ENCODE measurements at regions not wholly inside any gene's neighbourhood (a gene's known extent, or its start where the extent isn't known, plus 50 kb on each side); places are given as distances from the start of the nearest gene placed in this dataset.

DNA sequence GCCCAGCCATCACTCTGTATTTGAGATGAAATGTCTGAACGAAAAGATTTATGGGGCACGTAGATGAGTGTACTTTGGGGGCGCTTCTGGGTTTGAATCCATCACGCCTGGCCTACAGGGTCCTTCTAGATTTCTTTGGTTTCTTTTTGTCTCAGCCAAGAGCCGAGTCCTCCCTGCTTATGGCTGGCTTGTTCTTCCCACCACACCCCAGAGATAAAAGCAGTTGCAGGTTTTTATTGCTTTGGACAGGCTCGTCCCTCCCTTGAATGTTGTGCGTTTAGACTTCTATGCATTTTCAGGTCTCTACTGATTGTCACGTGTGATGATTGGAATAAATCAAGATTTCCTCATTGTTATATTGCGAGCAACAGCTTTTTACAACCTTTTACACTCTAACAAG, 104.8 kb upstream of the CHRNA7 start:
- no peak for DNase-seq

DNA sequence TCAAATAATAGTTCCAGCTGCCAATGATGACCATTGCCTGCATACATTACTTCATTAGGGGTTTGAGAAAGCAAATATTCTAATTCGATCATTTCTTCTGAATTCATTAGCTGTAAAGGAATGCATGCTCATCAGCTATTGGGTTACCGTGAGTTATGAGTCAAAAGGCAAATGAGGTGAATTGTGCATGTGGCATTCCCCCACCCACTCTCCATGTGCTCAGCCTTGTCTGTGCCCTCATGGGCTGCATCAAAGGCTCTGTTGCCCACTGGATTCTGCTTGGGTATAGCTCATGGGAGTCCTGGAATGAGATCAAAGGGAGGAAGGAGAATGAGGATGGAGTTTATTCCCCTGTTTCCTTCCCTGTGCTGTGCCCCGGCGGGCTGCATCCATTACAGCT, 99.3 kb upstream of the CHRNA7 start:
- DNase-seq, result no peak

DNA sequence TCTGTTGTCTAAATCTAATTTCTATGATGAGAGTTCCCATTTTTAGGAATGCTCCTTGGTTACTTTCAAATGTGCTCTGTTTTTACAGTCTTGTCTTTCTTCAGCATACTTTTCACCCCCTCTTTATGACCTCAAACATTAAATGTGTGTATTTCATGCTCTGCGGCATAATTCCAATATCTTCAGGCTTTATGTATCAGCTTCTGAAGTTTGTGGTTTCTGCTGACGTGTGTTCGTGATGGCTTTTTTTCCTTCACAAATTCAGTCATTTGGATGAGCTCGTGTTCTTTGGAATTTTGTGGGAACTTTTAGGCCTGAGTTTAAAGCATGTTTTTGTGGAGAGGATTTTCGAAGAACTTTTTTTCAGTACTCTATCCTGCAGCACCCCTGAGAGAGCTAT, 97.7 kb upstream of the CHRNA7 start:
- no peak for DNase-seq

DNA sequence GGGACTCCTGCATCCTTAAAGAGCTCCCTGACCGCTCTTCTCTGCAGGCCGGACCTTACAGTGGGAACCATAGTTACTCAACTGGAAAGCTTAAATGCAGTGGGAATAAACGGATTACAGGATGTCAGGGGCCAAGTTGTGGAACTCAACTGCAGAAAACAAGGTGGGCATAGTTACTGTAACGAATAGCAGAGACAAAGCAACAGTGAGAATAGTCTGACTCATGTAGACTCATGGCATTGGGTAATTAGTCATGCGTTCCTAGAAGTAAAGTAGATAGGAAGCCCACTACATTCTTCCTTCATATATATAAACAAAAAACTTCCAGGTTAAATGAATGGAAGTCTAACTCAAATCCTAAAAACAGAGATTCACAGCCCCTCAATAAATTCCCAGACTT, 95.5 kb upstream of the CHRNA7 start:
- DNase-seq, result no peak

DNA sequence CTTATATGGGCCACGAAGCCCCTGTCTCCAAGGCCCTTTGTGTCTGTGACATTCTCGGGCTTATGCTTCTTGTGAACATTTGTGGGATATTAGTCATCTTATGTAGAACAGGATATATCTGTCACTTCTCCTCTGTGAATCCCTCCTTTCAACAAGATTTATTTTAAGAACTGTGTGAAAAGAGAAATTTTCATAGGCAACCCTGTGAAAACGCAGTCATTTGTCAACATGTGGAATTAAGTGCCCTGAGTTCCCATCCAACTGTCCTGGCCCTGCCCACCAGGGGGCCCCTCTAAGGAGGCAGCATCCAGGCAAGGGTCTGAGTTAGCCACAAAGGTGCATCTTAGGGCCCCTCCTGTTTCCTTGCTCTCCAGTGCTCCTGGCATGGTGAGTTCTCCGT, 76.8 kb upstream of the CHRNA7 start:
- no peak for DNase-seq

DNA sequence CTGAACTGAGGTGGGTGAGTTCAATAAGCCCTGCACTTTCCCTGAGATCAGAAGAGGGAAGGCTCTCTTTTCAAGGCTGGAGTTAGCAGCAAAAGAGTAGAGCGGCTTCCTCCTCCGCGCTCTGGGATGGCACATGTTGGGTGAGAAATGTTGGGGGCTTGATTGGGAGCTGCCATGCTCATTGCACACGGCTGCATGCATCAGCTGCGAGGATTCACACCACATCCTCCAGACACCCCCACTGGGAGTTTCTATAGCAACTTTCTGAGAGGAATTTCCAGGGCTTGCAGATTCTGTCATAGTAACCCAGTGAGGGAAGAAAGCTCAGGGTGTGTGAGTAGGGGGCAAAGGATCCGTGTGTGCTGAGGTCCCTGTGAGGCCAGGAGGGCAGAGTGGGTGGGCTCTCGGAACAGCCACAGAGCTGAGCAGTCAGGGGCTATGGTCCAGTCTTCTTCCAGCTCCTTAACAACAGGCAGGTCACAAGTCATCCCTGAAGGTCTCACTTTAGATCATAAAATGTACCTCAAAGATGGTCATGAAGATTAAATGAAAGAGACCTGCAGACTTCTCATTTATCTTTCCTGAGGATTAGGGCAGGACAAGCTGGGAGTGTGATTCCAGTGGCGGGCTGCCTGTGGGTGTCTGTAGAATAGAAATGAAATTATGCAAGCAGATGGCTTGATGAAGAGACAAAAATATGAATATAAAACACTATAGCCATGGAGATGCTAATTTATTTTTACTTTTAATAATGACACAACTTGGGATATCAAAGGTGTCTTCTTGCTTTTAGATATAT, 75.7 kb upstream of the CHRNA7 start:
- DNase-seq, result no peak

DNA sequence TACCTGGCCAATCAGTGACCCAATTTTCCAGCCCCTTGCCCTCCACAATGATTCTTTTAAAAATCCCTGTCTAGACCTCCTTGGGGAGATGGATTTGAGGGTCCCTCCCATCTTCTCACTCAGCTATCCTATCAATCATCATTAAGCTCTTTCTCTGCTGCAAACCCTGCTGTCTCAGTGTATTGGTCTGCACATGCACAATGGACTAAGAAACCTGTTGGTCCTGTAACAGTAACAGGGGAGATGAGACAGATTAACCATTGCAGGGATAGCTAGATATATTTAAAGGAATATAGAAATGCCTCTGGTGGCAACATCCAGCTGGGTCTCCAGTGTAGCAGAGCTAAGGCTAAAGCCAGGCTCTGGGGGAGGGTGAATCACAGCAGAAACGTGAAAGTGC, 74.6 kb upstream of the CHRNA7 start:
- no peak for DNase-seq

DNA sequence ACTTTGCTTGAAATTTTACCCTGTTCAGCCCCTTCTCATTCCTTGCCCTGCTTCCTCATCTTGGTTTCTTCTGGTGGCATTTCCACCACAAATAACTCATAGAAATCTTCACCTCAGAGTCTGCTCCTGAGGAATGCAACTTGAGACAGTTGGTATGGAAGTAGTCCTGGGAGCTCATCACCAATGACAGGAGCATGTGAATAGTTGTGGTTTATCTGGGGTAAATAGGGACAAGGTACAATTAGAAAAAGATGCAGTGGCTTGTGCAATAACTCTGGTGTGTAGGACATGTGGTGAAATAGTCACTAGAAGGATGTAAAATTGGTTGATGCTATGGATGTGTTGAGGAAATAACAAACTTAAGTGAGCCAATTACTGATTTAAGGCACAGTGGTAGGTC, 72.7 kb upstream of the CHRNA7 start:
- DNase-seq, result no peak

DNA sequence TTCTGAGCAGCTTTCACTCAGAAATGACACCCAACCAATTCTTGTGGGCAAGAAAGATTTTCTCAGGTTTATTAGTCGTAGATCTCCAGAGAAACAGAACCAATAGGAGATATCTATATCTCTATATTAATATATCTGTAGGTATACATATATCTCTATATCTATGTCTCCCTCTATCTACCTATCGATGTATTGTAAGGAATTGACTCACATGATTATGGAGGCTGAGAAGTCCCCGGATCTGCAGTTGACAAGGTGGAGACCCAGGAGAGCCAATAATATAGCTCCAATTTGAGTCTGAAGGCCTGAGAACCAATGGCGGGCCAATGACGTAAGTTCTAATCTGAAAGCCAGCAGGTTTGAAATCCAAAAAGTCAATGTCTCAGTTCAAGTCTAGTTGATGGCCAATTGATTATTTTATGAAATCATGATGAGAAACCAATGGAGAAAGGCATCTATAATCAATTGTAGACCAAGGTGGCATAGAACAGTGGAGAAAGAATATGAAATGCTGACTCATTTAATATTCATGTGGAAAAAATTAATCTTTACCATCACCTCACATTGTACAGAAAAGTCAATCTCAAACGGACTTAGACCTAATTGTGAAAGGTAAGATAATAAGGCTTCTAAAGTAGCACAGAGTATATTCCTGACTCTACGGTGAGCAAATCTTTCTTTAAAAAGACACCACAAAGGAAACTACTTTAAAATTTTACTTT, 65.6 kb upstream of the CHRNA7 start:
- DNase-seq, result no peak

DNA sequence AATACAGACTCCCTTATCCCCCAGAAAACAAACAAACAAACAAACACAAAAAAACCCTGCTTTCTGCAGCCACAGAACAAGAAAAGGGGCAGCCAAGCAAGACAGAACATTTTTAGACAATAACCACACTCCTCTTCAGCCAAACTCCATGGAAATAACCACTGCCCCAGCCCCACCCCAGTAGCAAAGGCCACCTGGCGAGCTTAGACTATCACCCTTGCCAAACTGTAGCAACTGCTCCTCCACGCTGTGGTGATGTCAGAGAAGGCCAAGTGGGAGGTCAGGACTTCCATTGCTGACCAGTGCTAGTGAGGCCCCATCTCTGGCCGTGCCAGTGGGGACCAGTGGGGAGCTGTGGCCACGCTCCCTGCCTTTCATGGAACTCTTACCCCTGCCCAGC, 60.3 kb upstream of the CHRNA7 start:
- no peak for DNase-seq

DNA sequence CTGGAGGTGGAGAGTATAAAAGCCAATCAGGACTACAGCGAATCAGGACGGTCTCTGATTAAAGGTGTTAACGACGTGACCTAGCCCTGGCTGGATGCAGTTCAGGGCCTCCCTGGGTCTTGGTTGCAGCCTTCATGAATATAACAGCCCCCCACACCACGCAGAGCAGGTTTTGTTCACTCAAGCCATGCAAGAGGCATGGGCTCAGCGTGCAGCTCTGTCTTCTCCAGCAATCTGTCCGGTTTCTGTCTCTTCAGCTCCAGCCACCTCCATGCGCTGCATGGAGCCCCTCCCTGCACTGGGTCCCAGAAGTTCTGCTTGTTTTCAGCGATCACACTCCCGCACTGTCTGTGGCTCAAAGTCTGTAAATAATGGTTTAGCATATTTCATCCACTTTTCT, 57.1 kb upstream of the CHRNA7 start:
- DNase-seq, result no peak

DNA sequence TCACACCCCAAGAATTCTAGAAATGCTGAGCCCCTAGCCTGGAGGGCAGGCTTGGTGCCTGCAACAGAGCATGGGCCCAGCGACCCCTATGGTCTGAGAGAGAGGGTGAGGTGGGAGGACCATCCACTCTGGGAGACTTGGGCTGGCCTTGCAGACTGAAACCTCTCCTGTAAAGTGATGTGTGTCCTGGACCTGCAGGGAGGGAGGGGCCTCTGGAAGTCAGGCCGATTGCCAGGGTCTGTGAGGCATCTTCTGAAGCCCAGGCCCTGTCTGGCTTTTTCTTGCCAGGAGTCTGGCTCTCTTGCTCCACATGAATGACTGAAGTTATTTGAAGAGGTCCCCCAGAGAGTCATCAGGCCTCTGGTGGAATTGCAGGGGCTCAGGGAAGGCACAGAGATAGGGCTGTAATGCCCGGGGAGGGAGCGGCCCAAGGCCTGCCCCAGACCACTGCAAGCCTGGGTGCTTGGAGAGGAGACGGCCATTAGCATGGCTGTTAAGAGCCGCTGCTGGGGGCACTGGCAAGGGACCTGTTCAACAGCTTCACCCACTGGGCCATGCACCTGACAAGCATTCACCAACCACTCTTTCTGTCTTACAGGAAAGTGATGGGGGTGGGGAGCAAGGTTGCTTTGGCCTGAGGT, 56.0 kb upstream of the CHRNA7 start:
- no peak for DNase-seq

DNA sequence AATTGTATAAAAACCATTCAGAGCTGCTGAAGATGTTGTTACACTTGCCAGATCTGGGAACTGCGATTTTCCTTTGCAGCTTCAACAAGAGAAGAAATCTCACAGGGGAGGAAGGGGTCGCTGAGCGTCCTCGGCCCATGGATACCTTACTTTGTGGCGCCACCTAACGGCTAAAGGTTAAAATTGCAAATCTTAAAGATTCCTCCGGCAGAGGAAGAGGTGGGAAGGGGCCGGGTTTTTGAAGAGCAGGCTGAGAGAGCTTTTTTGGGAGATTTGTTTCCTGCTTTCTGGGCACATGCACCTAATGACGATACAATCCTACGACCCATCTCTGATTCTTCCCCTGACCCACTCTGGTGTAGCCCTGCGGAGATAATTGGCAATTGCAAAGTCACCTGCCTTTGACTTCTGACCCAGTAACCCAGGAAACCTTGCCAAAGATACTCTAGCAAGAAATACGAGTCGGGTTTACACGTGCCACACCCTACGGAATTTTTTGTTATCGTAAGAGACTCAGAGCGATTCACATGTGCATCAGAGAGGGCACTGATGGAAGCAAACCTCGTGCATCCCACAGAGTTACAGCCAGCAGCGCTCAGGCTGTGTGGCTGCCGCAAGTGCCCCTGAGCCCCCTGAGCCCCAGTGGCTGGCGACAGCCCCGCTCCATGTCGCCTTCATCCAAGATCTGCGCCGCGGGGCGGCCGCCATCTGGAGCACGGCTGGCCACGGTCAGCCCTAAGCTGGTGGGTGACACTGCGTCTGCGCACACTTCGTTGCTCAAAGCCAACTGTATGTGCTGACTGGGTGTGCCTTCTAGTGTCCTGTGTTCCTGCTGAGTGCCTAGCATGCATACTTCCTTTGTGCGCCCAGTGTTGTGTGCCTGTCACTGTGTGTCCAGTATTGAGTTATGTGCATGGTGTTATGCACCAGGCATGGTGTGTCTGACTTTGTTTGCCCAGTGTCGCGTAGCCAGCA, 55.2 kb upstream of the CHRNA7 start:
- DNase-seq, result peak; percentile 75

DNA sequence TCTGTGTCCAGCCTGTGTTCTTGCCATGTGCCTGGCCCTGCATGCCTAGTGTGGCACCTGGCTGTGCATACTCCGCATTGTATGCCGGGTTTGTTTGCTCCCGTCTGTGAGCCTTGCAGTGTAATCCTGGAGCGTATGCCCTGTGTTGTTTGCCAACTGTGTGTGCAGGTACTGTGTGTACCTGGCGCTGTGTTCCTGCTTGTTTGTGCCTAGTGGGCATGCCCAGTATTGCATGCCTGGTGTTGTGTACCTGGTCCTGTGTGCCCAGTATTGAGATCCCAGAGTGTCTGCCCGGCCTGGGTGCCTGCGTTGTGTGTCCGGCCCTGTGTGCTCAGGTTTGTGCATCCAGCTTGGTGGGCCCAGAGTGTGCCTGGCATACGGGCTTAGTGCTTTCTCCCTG, 54.5 kb upstream of the CHRNA7 start:
- peak; percentile 7 for DNase-seq

DNA sequence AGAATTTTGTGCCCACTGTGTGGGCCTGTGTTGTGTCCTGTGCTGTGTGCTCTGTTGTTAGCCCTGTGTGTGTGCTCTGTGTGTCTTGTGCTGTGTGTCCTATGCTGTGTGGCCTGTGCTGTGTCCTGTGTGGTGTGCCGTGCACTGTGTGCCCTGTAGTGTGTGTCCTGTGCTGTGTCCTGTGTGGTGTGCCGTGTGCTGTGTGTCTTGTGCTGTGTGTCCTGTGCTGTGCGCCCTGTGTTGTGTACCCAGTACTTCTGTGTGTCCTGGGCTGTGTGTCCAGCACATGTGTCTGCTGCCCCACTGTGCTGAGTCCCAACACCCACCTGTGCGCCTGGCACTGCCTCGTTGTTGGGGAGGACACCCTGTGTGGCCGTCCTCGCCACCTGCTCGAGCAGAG, 53.2 kb upstream of the CHRNA7 start:
- DNase-seq, result no peak

DNA sequence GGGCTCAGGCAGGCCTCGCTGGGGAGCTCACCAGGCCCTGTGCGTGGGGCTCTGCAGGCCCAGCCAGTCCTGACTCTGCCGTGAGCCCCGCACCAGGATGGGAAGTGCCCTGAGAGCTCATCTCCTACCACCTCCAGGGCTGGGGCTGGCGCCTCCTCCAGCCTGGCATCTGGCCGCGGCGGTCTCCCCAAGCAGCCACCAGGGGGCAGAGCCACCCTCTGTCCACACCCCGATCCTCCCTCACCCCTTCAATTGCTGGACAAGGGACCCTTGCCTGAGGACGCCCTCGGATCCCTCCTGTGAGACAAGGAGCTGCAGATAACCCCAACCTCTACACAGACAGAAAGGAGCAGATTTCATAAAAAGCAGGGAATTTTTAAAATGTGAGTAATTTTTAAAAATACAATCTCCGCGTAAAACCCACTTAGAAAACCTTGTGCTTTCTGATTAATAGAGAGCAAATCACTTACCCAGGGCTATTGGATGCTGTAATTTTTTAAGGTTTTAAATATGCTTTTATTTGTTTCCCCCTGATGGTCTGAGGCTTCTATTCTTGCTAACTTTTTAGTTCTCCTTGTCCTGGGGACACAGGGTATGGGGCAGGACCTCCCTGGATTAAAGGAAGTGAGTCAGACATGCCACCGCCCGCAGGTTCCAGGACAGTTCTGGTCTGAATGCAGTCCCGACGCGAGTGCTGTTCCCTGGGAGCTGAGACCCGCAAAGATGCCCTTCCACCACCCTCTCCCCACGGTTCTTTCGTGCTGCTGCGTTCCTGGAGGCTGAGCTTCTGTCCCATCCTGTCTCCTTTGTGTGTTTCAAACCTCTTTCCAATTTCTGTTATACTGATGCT, 52.3 kb upstream of the CHRNA7 start:
- peak; percentile 70 for DNase-seq

All from hematopoietic multipotent progenitor cell treated with erythropoietin and hydrocortisone succinate and interleukin-3 and kit ligand, for 6 days (in vitro differentiated cells).